ENCODE measurements at regions not wholly inside any gene's neighbourhood (a gene's known extent, or its start where the extent isn't known, plus 50 kb on each side); places are given as distances from the start of the nearest gene placed in this dataset.

GRCh38 chr5:147963436-147963835, 57.1 kb upstream of the C5orf46 start:
- no peaks in the 10 kb centered on the region for H3K9me3 ChIP-seq
- ATAC-seq (no peak), DNase-seq (no peak)
- intact Hi-C loops (cut with DNase I) = no loop called here
- H3K4me1 ChIP-seq = no peaks in the 10 kb centered on the region
- TF ChIP-seq CTCF (IDR thresholded peaks at IDR 0.05) = no peak
- H3K27me3 ChIP-seq (ENCODE audit: insufficient read depth in 3 of 3, low read length in 2 of 3) = no peaks in the 10 kb centered on the region
- 33 to 40% (median 39%) methylated on average over 2 of the region's 2 CpGs for WGBS, 3 donors
- H3K27ac ChIP-seq = peak overlapping the region; percentile 44
- H3K4me3 ChIP-seq = no peak overlapping the region
- H3K36me3 ChIP-seq (ENCODE audit: insufficient read depth in 1 of 2, low read depth in 1 of 2) = no peaks in the 10 kb centered on the region

- H3K4me3 ChIP-seq = no peak overlapping the region
- 75 to 88% (median 82%) methylated on average over 2 of the region's 2 CpGs for WGBS, 3 donors
Observed at GRCh38 chr5:147961208-147961749, 54.9 kb upstream of the C5orf46 start.

GRCh38 chr5:147957901-147958300, 51.6 kb upstream of the C5orf46 start:
- Histone ChIP-seq H3K9me3 (no peaks in the 10 kb centered on the region), H3K4me1 (no peaks in the 10 kb centered on the region), H3K4me3 (no peak overlapping the region), H3K27me3 (ENCODE audit: insufficient read depth in 3 of 3, low read length in 2 of 3) (no peaks in the 10 kb centered on the region), H3K36me3 (ENCODE audit: insufficient read depth in 1 of 2, low read depth in 1 of 2) (no peaks in the 10 kb centered on the region), H3K27ac (no peak overlapping the region)
- DNase-seq (no peak), ATAC-seq (no peak)
- no peak for TF ChIP-seq CTCF (IDR thresholded peaks at IDR 0.05)
- WGBS, 3 donors = 86 to 92% (median 86%) methylated on average over 6 of the region's 6 CpGs
- intact Hi-C loops (cut with DNase I) = loop anchor here in 1 of 2 donors (10.0 kb wide), 1 partner anchor 137 kb away; no protein-coding TSS in a partner anchor

More at GRCh38 chr5:147961208-147961749, 54.9 kb upstream of the C5orf46 start:
- ATAC-seq (no peak), DNase-seq (no peak)
- Histone ChIP-seq H3K27me3 (ENCODE audit: insufficient read depth in 3 of 3, low read length in 2 of 3) (no peaks in the 10 kb centered on the region), H3K9me3 (no peaks in the 10 kb centered on the region), H3K27ac (no peak overlapping the region), H3K4me1 (no peaks in the 10 kb centered on the region), H3K36me3 (ENCODE audit: insufficient read depth in 1 of 2, low read depth in 1 of 2) (no peaks in the 10 kb centered on the region)
- intact Hi-C loops (cut with DNase I) = no loop called here
- no peak for TF ChIP-seq CTCF (IDR thresholded peaks at IDR 0.05)

GRCh38 chr5:147956842-147957223, 50.5 kb upstream of the C5orf46 start:
- WGBS, 3 donors = 57 to 62% (median 59%) methylated on average over 2 of the region's 2 CpGs
- Histone ChIP-seq H3K4me3 (no peak overlapping the region), H3K36me3 (ENCODE audit: insufficient read depth in 1 of 2, low read depth in 1 of 2) (no peaks in the 10 kb centered on the region), H3K27ac (no peak overlapping the region), H3K27me3 (ENCODE audit: insufficient read depth in 3 of 3, low read length in 2 of 3) (no peaks in the 10 kb centered on the region), H3K9me3 (no peaks in the 10 kb centered on the region), H3K4me1 (no peaks in the 10 kb centered on the region)
- ATAC-seq (no peak), DNase-seq (no peak)
- TF ChIP-seq CTCF (IDR thresholded peaks at IDR 0.05) = no peak
- intact Hi-C loops (cut with DNase I) = loop anchor here in 1 of 2 donors (10.0 kb wide), 1 partner anchor 138 kb away; no protein-coding TSS in a partner anchor

All from psoas muscle (tissue), 7 donors.